Stimulated activated naive CD8-positive, alpha-beta T cell treated with anti-CD3 and anti-CD28 coated beads, Interleukin-15, Interleukin-2, amounts not matched to agents 100 U/mL and 50 U/mL, for 24 hours (primary cell): ENCODE measurements at regions not wholly inside any gene's neighbourhood (a gene's known extent, or its start where the extent isn't known, plus 50 kb on each side); places are given as distances from the start of the nearest gene placed in this dataset.

Experiments
- ATAC-seq: fragments of 150-1000 bp; cut with Tn5 transposase; one replicate; pipeline ENCODE4 v1.10.0; 2021
- DNase-seq: peaks from one replicate; pipeline ENCODE4 v3.0.0; 2021

GRCh38 chr4:36394352-36394903, 113.0 kb downstream of the DTHD1 start:
- ATAC-seq (peak; percentile 96), DNase-seq (peak; percentile 11)

DNA sequence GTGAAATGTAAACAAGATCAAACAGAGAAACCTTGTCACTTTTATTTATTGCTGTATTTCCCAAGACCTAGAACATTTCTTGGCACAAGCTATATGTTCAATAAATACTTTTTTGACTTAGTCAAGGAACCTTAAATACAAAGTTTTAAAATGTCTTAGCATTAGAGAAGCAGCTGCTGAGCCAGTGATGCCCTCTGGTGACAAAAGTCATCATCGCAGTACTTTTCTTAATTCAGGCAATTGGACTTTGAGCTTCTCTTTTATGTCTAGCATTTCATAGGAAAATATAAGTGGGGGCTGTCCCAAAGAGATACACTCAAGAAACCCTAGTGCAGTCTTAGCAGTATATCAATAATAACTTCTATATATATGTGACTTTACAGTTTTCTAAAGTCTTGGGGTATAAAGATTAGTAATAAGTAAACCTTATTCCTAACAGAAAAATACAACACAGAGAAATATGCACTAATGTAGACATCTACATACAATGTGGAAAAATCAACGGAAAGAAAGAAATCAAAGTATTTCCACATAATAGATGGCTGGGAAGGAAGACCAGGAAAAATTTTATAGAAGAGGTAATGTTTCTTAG, 118.4 kb downstream of the DTHD1 start:
- ATAC-seq (peak; percentile 78), DNase-seq (peak; percentile 53)

DNA sequence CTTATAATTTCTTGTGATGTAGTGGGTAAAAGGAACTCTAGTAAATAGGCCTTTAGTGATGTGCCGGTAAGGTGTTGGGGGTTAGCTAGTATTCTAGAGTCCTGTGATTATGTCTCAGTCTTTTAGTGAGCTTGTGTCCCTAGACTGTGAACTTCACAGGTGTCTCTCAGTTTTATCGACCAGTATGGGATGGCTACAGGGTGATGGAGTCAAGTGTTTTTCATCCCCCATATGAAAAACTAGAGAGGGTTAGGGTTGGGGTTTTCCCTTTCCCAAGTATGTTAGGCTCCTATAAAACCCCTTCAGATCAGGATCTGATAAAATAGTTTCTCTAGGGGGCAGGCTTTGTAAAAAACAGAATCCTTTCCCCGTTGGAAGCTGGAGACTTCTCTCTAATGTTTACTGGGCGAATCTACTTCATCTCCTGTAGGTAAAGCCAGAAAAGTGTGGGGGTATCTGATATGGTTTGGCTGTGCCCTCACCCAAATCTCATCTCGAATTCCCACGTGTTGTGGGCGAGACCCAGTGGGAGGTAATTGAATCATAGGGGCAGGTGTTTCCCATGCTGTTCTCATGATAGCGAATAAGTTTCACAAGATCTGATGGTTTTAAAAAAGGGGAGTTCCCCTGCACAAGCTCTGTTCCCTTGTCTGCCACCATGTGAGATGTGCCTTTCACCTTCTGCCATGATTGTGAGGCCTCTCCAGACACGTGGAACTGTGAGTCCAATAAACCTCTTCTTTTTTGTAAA, 120.8 kb downstream of the DTHD1 start:
- DNase-seq (peak; percentile 3), ATAC-seq (no peak)

DNA sequence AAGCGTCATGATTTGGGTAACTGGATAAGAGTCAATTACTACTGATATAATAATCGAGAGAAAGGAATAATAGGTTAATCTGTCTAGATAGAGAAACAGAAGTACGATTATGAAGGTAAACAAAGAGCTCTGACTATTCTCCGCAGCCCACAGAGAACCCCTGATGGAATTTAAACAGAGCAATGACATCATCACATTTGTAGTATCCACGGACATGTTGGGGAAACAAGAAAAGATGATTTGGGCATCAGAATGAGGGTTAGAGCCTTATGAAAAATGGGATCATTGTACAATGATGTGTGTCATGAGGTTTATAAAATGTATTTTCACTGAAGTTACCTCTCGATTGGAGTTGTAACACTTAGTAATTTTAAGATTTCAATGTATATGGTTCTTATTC, 129.9 kb downstream of the DTHD1 start:
- DNase-seq: no peak
- ATAC-seq: no peak

DNA sequence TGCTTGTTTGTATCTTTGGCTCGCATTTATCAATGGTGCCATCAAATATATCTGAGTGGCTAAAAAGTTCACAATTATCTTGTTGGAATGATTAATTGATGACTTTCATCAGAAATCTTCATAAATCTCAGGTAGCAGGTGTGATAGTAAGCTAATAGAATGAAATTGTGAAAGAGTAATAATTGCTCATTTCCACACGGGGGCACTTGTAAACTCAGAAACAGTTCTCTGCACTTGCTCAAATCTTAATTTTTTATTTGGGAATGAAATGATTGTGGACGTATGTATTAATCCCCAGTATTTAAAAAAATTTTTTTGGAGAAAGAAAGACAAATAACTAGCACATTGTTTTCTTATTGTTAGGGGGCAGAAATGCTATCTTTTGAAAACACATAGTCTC, 132.8 kb downstream of the DTHD1 start:
- no peak for DNase-seq

DNA sequence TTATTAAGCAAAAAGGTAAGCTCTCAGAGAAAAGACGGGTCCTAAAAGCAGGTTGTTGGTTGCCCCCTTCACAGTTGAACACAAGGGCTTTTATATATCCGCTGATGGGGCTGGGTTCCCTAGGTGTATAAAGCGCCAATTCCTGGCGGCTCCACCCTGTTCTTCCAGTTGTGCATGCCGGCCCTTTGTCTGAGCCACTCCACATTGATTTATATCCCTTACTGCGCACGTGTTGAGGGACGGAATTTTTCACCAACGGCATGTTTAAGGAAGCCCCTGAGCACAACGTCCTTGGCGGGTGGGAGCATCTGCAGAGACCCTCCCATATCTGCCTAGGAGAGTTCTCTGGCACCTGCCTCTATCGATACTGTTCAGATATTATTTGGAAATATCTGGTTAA, 135.7 kb downstream of the DTHD1 start:
- DNase-seq (no peak), ATAC-seq (no peak)

More for the DNA sequence above, 132.8 kb downstream of the DTHD1 start:
- ATAC-seq: no peak

- no peak for DNase-seq
Measured at GRCh38 chr4:36420111-36420679, 138.8 kb downstream of the DTHD1 start.

GRCh38 chr4:36422607-36423006, 141.2 kb downstream of the DTHD1 start:
- no peak for ATAC-seq
- no peak for DNase-seq

More at GRCh38 chr4:36420111-36420679, 138.8 kb downstream of the DTHD1 start:
- ATAC-seq: no peak

DNA sequence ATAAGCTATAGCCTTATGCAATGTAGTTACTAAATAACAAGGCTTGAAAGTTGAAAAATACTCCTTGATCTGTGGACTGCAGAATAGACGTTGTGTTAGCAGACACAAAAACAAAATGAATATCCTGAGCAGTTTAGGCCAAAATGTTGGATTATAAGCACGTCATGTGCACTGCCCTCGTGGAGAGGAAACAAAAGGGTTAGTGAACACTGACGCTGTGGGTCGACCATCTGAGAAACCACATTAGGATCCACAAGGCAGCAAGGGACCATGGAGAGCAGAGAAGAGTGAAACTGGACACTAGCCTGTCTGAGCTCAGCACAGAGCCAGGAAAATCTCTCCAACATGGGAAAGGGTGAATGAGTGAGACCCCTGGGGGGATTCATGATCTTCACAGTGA, 145.3 kb downstream of the DTHD1 start:
- ATAC-seq (no peak), DNase-seq (no peak)

GRCh38 chr4:36427696-36428095, 146.3 kb downstream of the DTHD1 start:
- no peak for ATAC-seq
- no peak for DNase-seq

GRCh38 chr4:36432586-36432985, 151.2 kb downstream of the DTHD1 start:
- ATAC-seq (no peak), DNase-seq (no peak)

- DNase-seq: no peak
- no peak for ATAC-seq
Measured at GRCh38 chr4:36439556-36439955, 158.1 kb downstream of the DTHD1 start.

DNA sequence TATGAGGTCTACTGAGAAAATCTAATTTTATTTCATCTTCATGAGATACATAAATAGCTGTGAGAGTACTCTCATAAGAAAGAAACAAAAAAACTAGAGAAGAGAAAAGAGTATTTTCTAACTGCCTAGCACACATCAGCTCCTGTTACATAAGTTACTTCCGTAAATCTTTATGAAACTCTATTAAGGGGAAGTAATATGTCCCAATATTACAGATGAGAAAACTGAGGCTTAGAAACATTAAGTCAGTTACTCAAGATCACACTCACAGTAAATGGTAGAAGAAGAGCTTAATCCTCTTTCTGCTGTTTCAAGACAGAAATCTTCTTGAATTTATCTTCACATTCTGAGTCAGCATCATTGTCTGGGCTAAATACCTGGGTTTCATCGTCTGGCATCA, 164.1 kb downstream of the DTHD1 start:
- DNase-seq: no peak

GRCh38 chr4:36446275-36446674, 164.9 kb downstream of the DTHD1 start:
- ATAC-seq (no peak), DNase-seq (no peak)

More for the DNA sequence above, 164.1 kb downstream of the DTHD1 start:
- no peak for ATAC-seq

DNA sequence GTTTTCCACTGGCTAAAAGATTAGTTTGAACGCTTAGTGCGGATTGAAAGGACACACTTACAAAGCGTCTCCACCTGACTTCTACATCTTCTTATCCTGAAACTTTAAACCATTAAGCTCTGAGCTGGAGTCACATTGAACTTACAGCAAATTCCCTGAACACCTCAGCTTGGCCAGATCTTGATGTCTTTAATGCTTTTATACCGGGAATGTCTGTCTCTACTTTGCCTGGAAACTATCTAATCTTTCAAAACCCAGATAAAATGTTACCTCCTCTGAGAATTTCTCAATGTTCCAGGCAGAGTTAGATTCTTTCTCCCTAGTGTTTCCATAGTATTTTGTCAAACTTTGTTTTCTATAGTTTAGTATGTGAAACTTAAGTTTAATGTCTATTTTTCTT, 179.9 kb downstream of the DTHD1 start:
- ATAC-seq: no peak
- no peak for DNase-seq

DNA sequence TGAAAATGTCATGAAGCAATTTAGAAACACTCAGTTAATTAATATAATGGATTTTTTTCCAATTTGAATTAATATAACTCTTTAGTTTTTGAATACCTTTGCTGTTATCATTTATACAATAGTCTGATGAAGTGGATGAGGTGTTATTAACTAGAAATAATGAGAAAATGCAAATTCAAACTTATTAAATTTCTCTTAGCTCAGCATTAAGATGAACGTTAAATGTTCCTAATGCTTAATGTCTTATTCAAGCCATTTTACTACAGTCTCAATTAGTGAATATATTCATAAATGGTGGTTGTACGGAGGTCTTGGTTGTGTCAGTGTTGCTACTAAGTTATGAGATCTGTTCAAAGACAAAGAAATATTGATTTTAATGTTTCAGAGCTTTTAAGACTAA, 186.3 kb downstream of the DTHD1 start:
- no peak for ATAC-seq
- DNase-seq: no peak

GRCh38 chr4:36471903-36472302, 190.5 kb downstream of the DTHD1 start:
- no peak for ATAC-seq
- DNase-seq: no peak

DNA sequence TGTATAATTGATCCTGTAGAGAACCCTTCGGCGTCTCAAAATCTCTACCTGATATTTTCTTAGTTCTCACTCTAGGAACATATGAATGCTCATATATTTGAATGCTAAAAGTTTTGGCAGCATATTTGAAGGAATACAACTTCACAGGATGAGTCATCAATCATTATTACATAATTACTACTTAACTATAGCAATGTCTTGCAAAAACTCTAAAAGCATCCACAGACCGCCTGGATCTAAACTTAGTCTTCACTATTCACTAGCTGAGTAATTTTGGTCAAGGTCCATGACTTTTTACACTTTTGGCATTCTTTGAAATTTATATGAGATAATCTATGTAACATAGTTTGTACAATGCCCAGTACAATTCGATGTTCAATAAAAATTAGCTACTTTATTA, 194.7 kb downstream of the DTHD1 start:
- no peak for DNase-seq
- no peak for ATAC-seq

- ATAC-seq (no peak), DNase-seq (no peak)
Measured at GRCh38 chr4:36477861-36478260, 196.4 kb downstream of the DTHD1 start.

DNA sequence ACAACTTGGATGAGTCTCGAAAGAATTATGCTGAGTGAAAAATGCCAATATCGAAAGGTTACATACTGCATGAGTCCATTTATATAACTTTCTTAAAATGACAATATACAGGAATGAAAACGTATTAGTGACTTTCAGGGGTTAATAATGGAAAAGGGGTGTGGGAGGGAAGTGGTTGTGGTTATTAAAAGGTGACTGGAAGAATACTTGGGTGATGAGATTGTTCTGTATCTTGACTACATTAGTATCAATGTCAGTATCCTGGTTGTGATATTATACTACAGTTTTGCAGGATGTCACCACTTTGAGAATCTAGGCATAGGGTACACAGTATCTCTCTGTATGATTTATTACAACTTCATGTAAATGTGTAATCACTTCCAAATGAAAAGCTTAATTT, 204.5 kb downstream of the DTHD1 start:
- DNase-seq: no peak
- no peak for ATAC-seq

DNA sequence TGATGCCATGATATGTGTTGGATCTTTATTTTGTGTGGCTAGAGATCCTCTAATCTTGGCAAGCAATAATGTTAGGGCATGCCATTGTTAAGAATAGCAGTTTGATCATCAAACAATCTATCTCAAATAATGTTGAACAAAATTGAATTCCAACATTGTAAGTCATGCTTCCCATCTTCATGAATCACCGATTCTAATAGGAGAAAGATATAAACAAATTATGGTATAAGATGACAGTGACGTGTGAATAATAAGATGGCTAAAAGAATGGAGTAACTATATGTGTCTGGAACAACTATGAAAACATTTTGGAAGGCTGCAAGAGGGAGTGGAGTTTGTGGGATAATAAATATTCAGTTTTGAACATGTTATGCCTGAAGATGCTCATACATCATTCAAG, 208.4 kb downstream of the DTHD1 start:
- no peak for ATAC-seq
- no peak for DNase-seq

GRCh38 chr4:36492041-36492440, 210.6 kb downstream of the DTHD1 start:
- ATAC-seq (no peak), DNase-seq (no peak)

- no peak for DNase-seq
- ATAC-seq: no peak
Measured at GRCh38 chr4:36492590-36492989, 211.2 kb downstream of the DTHD1 start.
